HG03108 (cell line): ENCODE measurements at regions not wholly inside any gene's neighbourhood (a gene's known extent, or its start where the extent isn't known, plus 50 kb on each side); places are given as distances from the start of the nearest gene placed in this dataset.

Experiments used
- ATAC-seq: cut with Tn5 transposase; IDR thresholded peaks from one replicate; pipeline ENCODE4 v1.9.1; 2021; ENCODE audit warnings: moderate library complexity; ENCODE audit not compliant: unreplicated experiment

- ATAC-seq = no peak
These were observed 250.9 kb upstream of the SORCS1 start for GRCh38 chr10:107415446-107415845.

- no peak for ATAC-seq
These were observed 249.5 kb upstream of the SORCS1 start for GRCh38 chr10:107413971-107414370.

- ATAC-seq = no peak
These were observed 245.0 kb upstream of the SORCS1 start for GRCh38 chr10:107409522-107409921.

- ATAC-seq = no peak
These were observed 233.6 kb upstream of the SORCS1 start for GRCh38 chr10:107398115-107398514.

- ATAC-seq = no peak
These were observed 227.4 kb upstream of the SORCS1 start for GRCh38 chr10:107391901-107392300.

GRCh38 chr10:107390563-107390962 lies 226.1 kb upstream of the SORCS1 start:
- no peak for ATAC-seq

GRCh38 chr10:107383357-107383756 lies 218.9 kb upstream of the SORCS1 start:
- ATAC-seq = no peak

- ATAC-seq = no peak
These were observed 215.1 kb upstream of the SORCS1 start for GRCh38 chr10:107379601-107380000.

- ATAC-seq = no peak
These were observed 207.3 kb upstream of the SORCS1 start for GRCh38 chr10:107371801-107372200.

- ATAC-seq = no peak
These were observed 200.4 kb upstream of the SORCS1 start for GRCh38 chr10:107364872-107365271.

- ATAC-seq = no peak
These were observed 197.8 kb upstream of the SORCS1 start for GRCh38 chr10:107362306-107362705.

GRCh38 chr10:107357033-107357432 lies 192.5 kb upstream of the SORCS1 start:
- ATAC-seq = no peak

- no peak for ATAC-seq
These were observed 191.9 kb upstream of the SORCS1 start for GRCh38 chr10:107356396-107356795.

- no peak for ATAC-seq
These were observed 178.2 kb upstream of the SORCS1 start for GRCh38 chr10:107342711-107343110.

GRCh38 chr10:107341281-107341680 lies 176.8 kb upstream of the SORCS1 start:
- no peak for ATAC-seq

GRCh38 chr10:107340326-107340725 lies 175.8 kb upstream of the SORCS1 start:
- ATAC-seq = no peak

GRCh38 chr10:107336061-107336460 lies 171.6 kb upstream of the SORCS1 start:
- no peak for ATAC-seq

- no peak for ATAC-seq
These were observed 153.1 kb upstream of the SORCS1 start for GRCh38 chr10:107317592-107317991.

- no peak for ATAC-seq
These were observed 138.7 kb upstream of the SORCS1 start for GRCh38 chr10:107303203-107303602.

GRCh38 chr10:107299606-107300005 lies 135.1 kb upstream of the SORCS1 start:
- ATAC-seq = no peak

GRCh38 chr10:107284187-107284586 lies 119.7 kb upstream of the SORCS1 start:
- ATAC-seq = no peak

GRCh38 chr10:107280293-107280692 lies 115.8 kb upstream of the SORCS1 start:
- no peak for ATAC-seq

GRCh38 chr10:107277591-107277990 lies 113.1 kb upstream of the SORCS1 start:
- no peak for ATAC-seq

- no peak for ATAC-seq
These were observed 111.3 kb upstream of the SORCS1 start for GRCh38 chr10:107275806-107276205.
